ENCODE measurements at regions not wholly inside any gene's neighbourhood (a gene's known extent, or its start where the extent isn't known, plus 50 kb on each side); places are given as distances from the start of the nearest gene placed in this dataset.
"Not testable (repeated sequence)": the region's sequence is repeated elsewhere in the genome, so short reads cannot be mapped to it uniquely, and the experiment has no call there.

GRCh38 chrX:7987160-7988012 lies 60.2 kb upstream of the PNPLA4 start:
- intact Hi-C loops (cut with micrococcal nuclease), result no loop called here
- Mint-ChIP-seq H3K27me3 (ENCODE audit: low read depth in 3 of 3) (peaks cover 0 to 2% (median 2%) of the 10 kb centered on the region in 3 donors), H3K9me3 (peaks cover 0 to 2% (median 0%) of the 10 kb centered on the region in 7 donors), H3K4me1 (peaks cover 15% of the 10 kb centered on the region), H3K4me3 (peak overlapping the region in 1 of 2 donors; percentile 42), H3K36me3 (no peaks in the 10 kb centered on the region), H3K27ac (no peak overlapping the region)
- Histone ChIP-seq H3K9ac (ENCODE audit: insufficient read depth, low read length, poor library complexity, severe bottlenecking) (no peak overlapping the region), H2AFZ (ENCODE audit: insufficient read depth, low read depth, low read length, poor library complexity, severe bottlenecking) (no peak overlapping the region), H3K4me2 (replicated peaks; ENCODE audit: extremely low read depth, low read length, poor library complexity, severe bottlenecking) (peak overlapping the region; percentile 15), H3K79me2 (ENCODE audit: insufficient read depth, low read length) (no peaks in the 10 kb centered on the region), H3K9me3 (replicated peaks in 1 of 2; ENCODE audit: control insufficient read depth in 1 of 2, insufficient read depth in 1 of 2, low read length in 2 of 2) (no peaks in the 10 kb centered on the region), H4K20me1 (ENCODE audit: insufficient read depth, low read length) (no peaks in the 10 kb centered on the region), H3K4me3 (replicated peaks in 1 of 3; ENCODE audit: low read depth in 2 of 3, low read length in 3 of 3) (no peak overlapping the region), H3K27ac (ENCODE audit: low read depth in 1 of 2, low read length in 2 of 2) (no peak overlapping the region), H3K4me1 (ENCODE audit: control insufficient read depth in 1 of 2, insufficient read depth in 2 of 2, low read length in 2 of 2) (peaks cover 7 to 11% of the 10 kb centered on the region in 2 donors), H3K27me3 (ENCODE audit: control insufficient read depth in 2 of 2, insufficient read depth in 2 of 2, low read length in 2 of 2) (no peaks in the 10 kb centered on the region), H3K36me3 (replicated peaks in 1 of 2; ENCODE audit: control insufficient read depth in 1 of 2, insufficient read depth in 2 of 2, low read length in 2 of 2) (no peaks in the 10 kb centered on the region)
- peak; percentile 6 to 23 (median 15) for DNase-seq
- no peak for TF ChIP-seq CTCF (IDR thresholded peaks at IDR 0.05)
- no CpG with 5 or more reads among the region's 6 CpGs for WGBS (ENCODE audit: insufficient coverage)

DNA sequence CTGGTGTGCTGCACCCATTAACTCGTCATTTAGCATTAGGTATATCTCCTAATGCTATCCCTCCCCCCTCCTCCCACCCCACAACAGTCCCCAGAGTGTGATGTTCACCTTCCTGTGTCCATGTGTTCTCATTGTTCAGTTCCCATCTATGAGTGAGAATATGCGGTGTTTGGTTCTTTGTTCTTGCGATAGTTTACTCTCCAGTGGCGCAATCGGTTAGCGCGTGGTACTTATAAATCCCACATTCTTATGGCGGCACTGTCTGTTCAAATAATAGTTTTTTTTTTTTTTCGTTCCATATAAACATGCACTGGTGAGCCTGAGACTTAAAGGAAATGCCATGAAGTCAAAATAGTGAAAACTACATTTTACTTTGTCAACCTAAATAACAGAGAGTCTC lies 59.5 kb upstream of the PNPLA4 start:
- not testable (repeated sequence) for H2AFZ ChIP-seq (ENCODE audit: insufficient read depth, low read depth, low read length, poor library complexity, severe bottlenecking); H3K36me3 Mint-ChIP-seq
- no CpG with 5 or more reads among the region's 9 CpGs for WGBS (ENCODE audit: insufficient coverage)

More for the DNA sequence above, 59.5 kb upstream of the PNPLA4 start:
- H3K9me3 ChIP-seq (replicated peaks in 1 of 2; ENCODE audit: control insufficient read depth in 1 of 2, insufficient read depth in 1 of 2, low read length in 2 of 2); H3K9me3 Mint-ChIP-seq; H3K4me2 ChIP-seq (replicated peaks; ENCODE audit: extremely low read depth, low read length, poor library complexity, severe bottlenecking); H3K4me3 ChIP-seq (replicated peaks in 1 of 3; ENCODE audit: low read depth in 2 of 3, low read length in 3 of 3); H3K9ac ChIP-seq (ENCODE audit: insufficient read depth, low read length, poor library complexity, severe bottlenecking); H3K4me3 Mint-ChIP-seq; H3K27me3 ChIP-seq (ENCODE audit: control insufficient read depth in 2 of 2, insufficient read depth in 2 of 2, low read length in 2 of 2); H3K36me3 ChIP-seq (replicated peaks in 1 of 2; ENCODE audit: control insufficient read depth in 1 of 2, insufficient read depth in 2 of 2, low read length in 2 of 2); H4K20me1 ChIP-seq (ENCODE audit: insufficient read depth, low read length); DNase-seq; intact Hi-C loops (cut with micrococcal nuclease); H3K27ac ChIP-seq (ENCODE audit: low read depth in 1 of 2, low read length in 2 of 2); H3K27me3 Mint-ChIP-seq (ENCODE audit: low read depth in 3 of 3); H3K27ac Mint-ChIP-seq; H3K79me2 ChIP-seq (ENCODE audit: insufficient read depth, low read length): not testable (repeated sequence)
- peaks cover 15% of the 10 kb centered on the region for H3K4me1 Mint-ChIP-seq
- H3K4me1 ChIP-seq (ENCODE audit: control insufficient read depth in 1 of 2, insufficient read depth in 2 of 2, low read length in 2 of 2), result peaks cover 7 to 11% of the 10 kb centered on the region in 2 donors
